A673 (cell line): ENCODE measurements at regions not wholly inside any gene's neighbourhood (a gene's known extent, or its start where the extent isn't known, plus 50 kb on each side); places are given as distances from the start of the nearest gene placed in this dataset.

Experiments used
- EZH2 ChIP-seq: fragments of 200-600 bp; sonication (generic); IDR thresholded peaks from 2 replicates; pipeline ENCODE4 v1.6.1; 2017; ENCODE audit warnings: borderline replicate concordance, low read depth, mild to moderate bottlenecking, mixed read lengths, antibody characterized with exemption, low read length; ENCODE audit not compliant: poor library complexity, severe bottlenecking
- TF ChIP-seq, protein P1 (sequence below): fragments of 300-800, 200-600 bp; sonication (generic); conservative IDR thresholded peaks from 2 replicates; pipeline ENCODE4 v1.5.1; 2017; ENCODE audit warnings: low read depth, mild to moderate bottlenecking, antibody characterized with exemption, low read length, moderate library complexity, mixed read lengths

GRCh38 chr5:124884114-124884513 lies 137.7 kb upstream of the ZNF608 start:
- TF ChIP-seq, protein P1, sequence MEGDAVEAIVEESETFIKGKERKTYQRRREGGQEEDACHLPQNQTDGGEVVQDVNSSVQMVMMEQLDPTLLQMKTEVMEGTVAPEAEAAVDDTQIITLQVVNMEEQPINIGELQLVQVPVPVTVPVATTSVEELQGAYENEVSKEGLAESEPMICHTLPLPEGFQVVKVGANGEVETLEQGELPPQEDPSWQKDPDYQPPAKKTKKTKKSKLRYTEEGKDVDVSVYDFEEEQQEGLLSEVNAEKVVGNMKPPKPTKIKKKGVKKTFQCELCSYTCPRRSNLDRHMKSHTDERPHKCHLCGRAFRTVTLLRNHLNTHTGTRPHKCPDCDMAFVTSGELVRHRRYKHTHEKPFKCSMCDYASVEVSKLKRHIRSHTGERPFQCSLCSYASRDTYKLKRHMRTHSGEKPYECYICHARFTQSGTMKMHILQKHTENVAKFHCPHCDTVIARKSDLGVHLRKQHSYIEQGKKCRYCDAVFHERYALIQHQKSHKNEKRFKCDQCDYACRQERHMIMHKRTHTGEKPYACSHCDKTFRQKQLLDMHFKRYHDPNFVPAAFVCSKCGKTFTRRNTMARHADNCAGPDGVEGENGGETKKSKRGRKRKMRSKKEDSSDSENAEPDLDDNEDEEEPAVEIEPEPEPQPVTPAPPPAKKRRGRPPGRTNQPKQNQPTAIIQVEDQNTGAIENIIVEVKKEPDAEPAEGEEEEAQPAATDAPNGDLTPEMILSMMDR: no peak
- no peak for TF ChIP-seq EZH2
